GM21423 (cell line): ENCODE measurements at regions not wholly inside any gene's neighbourhood (a gene's known extent, or its start where the extent isn't known, plus 50 kb on each side); places are given as distances from the start of the nearest gene placed in this dataset.

Experiments
- ATAC-seq: cut with Tn5 transposase; IDR thresholded peaks from one replicate; pipeline ENCODE4 v1.9.1; 2021; ENCODE audit warnings: mild to moderate bottlenecking, moderate library complexity; ENCODE audit not compliant: unreplicated experiment

- no peak for ATAC-seq
Observed at GRCh38 chr13:40318366-40318765, 348.1 kb downstream of the FOXO1 start.

- no peak for ATAC-seq
Observed at GRCh38 chr13:40319699-40320579, 346.5 kb downstream of the FOXO1 start.

GRCh38 chr13:40328091-40328490 lies 338.4 kb downstream of the FOXO1 start:
- no peak for ATAC-seq

- ATAC-seq: no peak
Observed at GRCh38 chr13:40329781-40330485, 336.5 kb downstream of the FOXO1 start.

GRCh38 chr13:40330950-40331349 lies 335.5 kb downstream of the FOXO1 start:
- no peak for ATAC-seq

GRCh38 chr13:40331802-40332201 lies 334.6 kb downstream of the FOXO1 start:
- no peak for ATAC-seq

GRCh38 chr13:40333226-40333625 lies 333.2 kb downstream of the FOXO1 start:
- ATAC-seq: no peak

- no peak for ATAC-seq
Observed at GRCh38 chr13:40334031-40334430, 332.4 kb downstream of the FOXO1 start.

GRCh38 chr13:40334616-40335015 lies 331.8 kb downstream of the FOXO1 start:
- ATAC-seq: no peak

- no peak for ATAC-seq
Observed at GRCh38 chr13:40336228-40337221, 329.9 kb downstream of the FOXO1 start.

- no peak for ATAC-seq
Observed at GRCh38 chr13:40337651-40338050, 328.8 kb downstream of the FOXO1 start.

- ATAC-seq: no peak
Observed at GRCh38 chr13:40338217-40338616, 328.2 kb downstream of the FOXO1 start.

- ATAC-seq: no peak
Observed at GRCh38 chr13:40340368-40341095, 325.9 kb downstream of the FOXO1 start.

- no peak for ATAC-seq
Observed at GRCh38 chr13:40341096-40341471, 325.4 kb downstream of the FOXO1 start.

- no peak for ATAC-seq
Observed at GRCh38 chr13:40341501-40341900, 324.9 kb downstream of the FOXO1 start.

GRCh38 chr13:40342461-40342860 lies 324.0 kb downstream of the FOXO1 start:
- ATAC-seq: no peak

- no peak for ATAC-seq
Observed at GRCh38 chr13:40342901-40343300, 323.5 kb downstream of the FOXO1 start.

GRCh38 chr13:40343550-40344269 lies 322.7 kb downstream of the FOXO1 start:
- ATAC-seq: no peak

GRCh38 chr13:40344270-40345148 lies 321.9 kb downstream of the FOXO1 start:
- ATAC-seq: no peak
